ENCODE measurements at regions not wholly inside any gene's neighbourhood (a gene's known extent, or its start where the extent isn't known, plus 50 kb on each side); places are given as distances from the start of the nearest gene placed in this dataset.
"Not testable (repeated sequence)": the region's sequence is repeated elsewhere in the genome, so short reads cannot be mapped to it uniquely, and the experiment has no call there.

DNA sequence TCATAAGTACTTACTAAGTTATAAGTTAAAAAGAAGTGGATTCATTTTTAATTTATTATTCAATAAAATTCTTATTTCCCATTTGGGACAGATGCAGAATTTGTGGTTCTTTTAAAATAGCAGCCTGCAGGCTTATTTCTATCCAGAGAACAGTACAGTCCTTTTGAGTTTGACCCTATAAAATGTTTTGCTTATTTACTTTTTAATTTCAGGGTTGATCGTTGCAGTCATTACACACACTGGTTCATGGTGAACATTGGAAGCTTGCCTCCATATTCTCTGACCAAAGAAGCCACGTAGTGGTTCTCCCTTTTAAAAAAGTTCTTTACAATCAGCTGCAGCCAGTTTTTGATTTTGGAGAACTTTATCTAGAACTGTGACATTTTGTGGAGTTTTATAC, 122.9 kb upstream of the PDE7B start:
- no peak for DNase-seq (ENCODE audit: low read depth)
- no peak overlapping the region for H3K4me3 ChIP-seq (ENCODE audit: low read length)
- no peak for TF ChIP-seq CTCF (IDR thresholded peaks at IDR 0.05; ENCODE audit: insufficient read depth, low read depth, low read length, missing control alignments)

DNA sequence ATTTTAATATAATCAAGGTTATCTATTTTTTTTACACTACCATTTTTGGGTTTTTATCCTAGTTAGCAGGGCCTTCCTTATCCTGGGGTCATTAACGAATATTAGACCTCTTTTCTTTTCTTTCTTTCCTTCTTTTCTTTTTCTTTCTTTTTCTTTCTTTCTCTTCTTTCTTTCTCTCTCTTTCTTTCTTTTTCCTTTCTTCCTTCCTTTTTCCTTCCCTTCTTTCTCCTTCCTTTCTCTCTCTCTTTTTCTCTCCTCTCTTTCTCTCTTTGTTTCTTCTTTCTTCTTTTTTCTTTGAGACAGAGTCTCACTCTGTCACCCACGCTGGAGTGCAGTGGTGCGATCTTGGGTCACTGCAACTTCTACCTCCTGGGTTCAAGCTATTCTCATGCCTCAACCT, 120.4 kb upstream of the PDE7B start:
- no peak overlapping the region for H3K4me3 ChIP-seq (ENCODE audit: low read length)
- no peak for DNase-seq (ENCODE audit: low read depth)
- TF ChIP-seq CTCF (IDR thresholded peaks at IDR 0.05; ENCODE audit: insufficient read depth, low read depth, low read length, missing control alignments), result no peak

GRCh38 chr6:135736351-135736750, 115.2 kb upstream of the PDE7B start:
- DNase-seq (ENCODE audit: low read depth); H3K4me3 ChIP-seq (ENCODE audit: low read length): not testable (repeated sequence)

DNA sequence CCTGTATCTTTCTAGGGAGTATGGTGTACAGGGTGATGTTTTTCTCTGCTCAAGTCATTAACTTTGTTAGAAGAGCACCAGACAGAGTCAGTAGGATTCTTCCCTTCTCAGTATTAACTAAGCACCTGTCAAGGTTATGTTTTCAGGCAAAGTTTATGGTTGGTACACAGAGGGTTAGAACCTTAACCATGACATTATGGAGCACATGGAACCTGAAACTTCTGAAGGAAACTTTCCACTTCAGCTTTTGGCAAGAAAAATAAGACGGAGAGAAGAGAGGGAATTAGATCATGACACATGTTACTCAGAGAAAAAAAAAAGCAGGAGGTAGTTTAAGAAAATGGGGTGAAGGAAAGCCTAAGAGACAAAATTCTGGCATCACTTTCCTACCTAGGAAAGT, 112.9 kb upstream of the PDE7B start:
- no peak overlapping the region for H3K4me3 ChIP-seq (ENCODE audit: low read length)
- TF ChIP-seq CTCF (IDR thresholded peaks at IDR 0.05; ENCODE audit: insufficient read depth, low read depth, low read length, missing control alignments), result no peak
- no peak for DNase-seq (ENCODE audit: low read depth)

GRCh38 chr6:135739288-135739687, 112.2 kb upstream of the PDE7B start:
- no peak overlapping the region for H3K4me3 ChIP-seq (ENCODE audit: low read length)
- DNase-seq (ENCODE audit: low read depth), result no peak
- no peak for TF ChIP-seq CTCF (IDR thresholded peaks at IDR 0.05; ENCODE audit: insufficient read depth, low read depth, low read length, missing control alignments)

GRCh38 chr6:135740580-135740979, 110.9 kb upstream of the PDE7B start:
- H3K4me3 ChIP-seq (ENCODE audit: low read length), result no peak overlapping the region
- DNase-seq (ENCODE audit: low read depth), result no peak
- no peak for TF ChIP-seq CTCF (IDR thresholded peaks at IDR 0.05; ENCODE audit: insufficient read depth, low read depth, low read length, missing control alignments)

DNA sequence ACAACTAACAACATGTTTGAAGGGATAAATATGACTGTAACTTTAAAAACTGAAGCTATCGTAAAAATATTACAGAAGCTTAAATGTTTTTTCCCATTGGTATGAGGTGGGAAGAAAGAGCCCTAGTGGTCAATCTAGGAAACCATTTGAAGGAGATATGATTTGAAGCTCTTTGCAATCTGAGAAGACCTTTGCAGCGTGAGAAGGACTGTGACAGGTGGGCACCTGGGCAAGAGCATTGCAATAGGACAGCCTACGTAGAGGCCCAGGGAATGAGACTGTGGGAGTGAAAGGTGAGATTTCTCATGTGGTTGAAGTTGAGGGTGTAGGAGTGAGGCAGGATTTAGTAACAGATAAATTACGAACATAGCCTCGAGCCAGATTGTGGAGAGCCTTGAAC, 108.0 kb upstream of the PDE7B start:
- TF ChIP-seq CTCF (IDR thresholded peaks at IDR 0.05; ENCODE audit: insufficient read depth, low read depth, low read length, missing control alignments), result peak; percentile 5
- no peak for DNase-seq (ENCODE audit: low read depth)
- H3K4me3 ChIP-seq (ENCODE audit: low read length), result no peak overlapping the region

DNA sequence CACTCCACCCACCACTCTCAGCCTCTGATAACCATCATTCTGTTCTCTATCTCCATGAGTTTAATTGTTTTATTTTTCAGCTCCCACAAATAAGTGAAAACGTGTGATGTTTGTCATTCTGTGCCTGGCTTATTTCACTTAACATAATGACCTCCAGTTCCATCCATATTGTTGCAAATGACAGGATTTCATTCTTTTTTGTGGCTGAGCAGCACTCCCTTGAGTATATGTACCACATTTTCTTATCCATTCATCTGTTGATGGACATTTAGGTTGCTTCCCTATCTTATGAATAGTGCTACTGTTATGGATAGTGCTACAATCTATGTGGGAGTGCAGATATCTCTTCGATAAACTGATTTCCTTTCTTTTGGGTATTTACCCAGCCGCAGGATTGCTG, 103.3 kb upstream of the PDE7B start:
- DNase-seq (ENCODE audit: low read depth), result no peak
- no peak overlapping the region for H3K4me3 ChIP-seq (ENCODE audit: low read length)
- TF ChIP-seq CTCF (IDR thresholded peaks at IDR 0.05; ENCODE audit: insufficient read depth, low read depth, low read length, missing control alignments), result no peak

Measured in epithelial cell of esophagus (primary cell).